Parathyroid adenoma (tissue), 2 donors: ENCODE measurements at regions not wholly inside any gene's neighbourhood (a gene's known extent, or its start where the extent isn't known, plus 50 kb on each side); places are given as distances from the start of the nearest gene placed in this dataset.

Experiments used
- H2AFZ ChIP-seq: fragments of 300-600 bp; sonication (generic); one replicate; pipeline ENCODE4 v1.7.0; 2017; ENCODE audit warnings: antibody characterized with exemption, mild to moderate bottlenecking
- H3K27ac ChIP-seq: fragments of 300-600 bp; sonication (generic); one replicate; pipeline ENCODE4 v1.7.0; 2017
- H3K27me3 ChIP-seq: fragments of 300-600 bp; sonication (generic); one replicate; pipeline ENCODE4 v1.7.0; 2017; ENCODE audit warnings: low read length; ENCODE audit not compliant: control insufficient read depth, insufficient read depth
- H3K36me3 ChIP-seq: fragments of 300-600 bp; sonication (generic); one replicate; pipeline ENCODE4 v1.7.0; 2017; ENCODE audit warnings: low read length; ENCODE audit not compliant: control insufficient read depth, insufficient read depth
- H3K4me1 ChIP-seq: fragments of 300-600 bp; sonication (generic); one replicate; pipeline ENCODE4 v1.7.0; 2017; ENCODE audit warnings: control low read depth
- H3K4me2 ChIP-seq: fragments of 300-600 bp; sonication (generic); one replicate; pipeline ENCODE4 v1.7.0; 2017; ENCODE audit warnings: low read length
- H3K4me3 ChIP-seq: fragments of 300-600 bp; sonication (generic); one replicate; pipeline ENCODE4 v1.7.0; 2017; ENCODE audit warnings: low read depth, low read length
- H3K79me2 ChIP-seq: fragments of 300-600 bp; sonication (generic); one replicate; pipeline ENCODE4 v1.7.0; 2017; ENCODE audit warnings: control low read depth
- H3K9ac ChIP-seq: fragments of 300-600 bp; sonication (generic); one replicate; pipeline ENCODE4 v1.7.0; 2017; ENCODE audit warnings: mild to moderate bottlenecking
- H3K9me3 ChIP-seq: fragments of 300-600 bp; sonication (generic); one replicate; pipeline ENCODE4 v1.7.0; 2017; ENCODE audit warnings: low read length; ENCODE audit not compliant: control insufficient read depth
- TF ChIP-seq, protein P1 (sequence below): fragments of 300-600 bp; sonication (generic); IDR thresholded peaks from one replicate; pipeline ENCODE4 v1.7.0; 2017; ENCODE audit warnings: antibody characterized with exemption, mild to moderate bottlenecking
- donor health status: primary hyperparathyroidism.

DNA sequence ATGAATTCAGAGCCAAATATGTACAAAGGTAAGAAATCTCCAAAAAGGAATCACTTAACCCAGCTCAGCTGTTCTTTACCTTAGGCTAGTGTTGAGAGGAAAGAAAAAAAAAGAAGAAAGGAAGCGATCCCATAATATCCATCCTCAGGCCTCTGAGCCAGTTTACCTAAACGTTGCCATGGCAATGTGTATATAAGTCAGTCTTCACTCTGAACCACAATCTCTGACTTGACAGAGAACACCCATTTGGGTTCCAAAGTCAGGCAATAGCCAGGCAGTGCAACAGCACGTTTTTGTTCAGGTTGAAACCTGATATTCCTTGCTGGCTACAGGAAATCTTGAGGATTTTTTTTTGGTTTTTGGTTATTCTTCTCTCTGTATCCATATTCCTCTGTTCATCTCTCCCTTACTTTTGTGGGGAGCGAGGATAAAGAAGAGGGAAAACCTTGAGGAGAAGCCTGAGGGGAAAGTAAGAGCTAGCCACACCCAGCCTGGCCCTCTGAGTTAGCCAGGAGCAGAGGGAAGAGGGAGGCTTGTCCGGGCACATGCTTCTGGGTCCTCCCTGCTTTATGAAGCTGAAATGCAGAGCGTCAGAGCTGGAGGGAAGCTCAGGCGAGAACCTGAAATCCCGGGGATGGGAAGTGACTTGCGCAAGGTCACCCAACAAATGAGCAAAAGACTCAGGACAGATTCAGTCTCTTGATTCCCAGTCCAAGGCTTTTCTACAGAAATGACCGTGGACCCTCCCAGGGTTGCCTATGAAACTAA, 152.7 kb downstream of the SOX9 start:
- H3K4me1 ChIP-seq = no peaks in the 10 kb centered on the region
- no peak overlapping the region for H3K27ac ChIP-seq
- no peaks in the 10 kb centered on the region for H3K27me3 ChIP-seq
- no peaks in the 10 kb centered on the region for H3K9me3 ChIP-seq
- no peak overlapping the region for H3K9ac ChIP-seq
- no peaks in the 10 kb centered on the region for H3K79me2 ChIP-seq
- no peaks in the 10 kb centered on the region for H3K36me3 ChIP-seq
- no peak overlapping the region for H2AFZ ChIP-seq
- H3K4me3 ChIP-seq = no peak overlapping the region
- TF ChIP-seq, protein P1, sequence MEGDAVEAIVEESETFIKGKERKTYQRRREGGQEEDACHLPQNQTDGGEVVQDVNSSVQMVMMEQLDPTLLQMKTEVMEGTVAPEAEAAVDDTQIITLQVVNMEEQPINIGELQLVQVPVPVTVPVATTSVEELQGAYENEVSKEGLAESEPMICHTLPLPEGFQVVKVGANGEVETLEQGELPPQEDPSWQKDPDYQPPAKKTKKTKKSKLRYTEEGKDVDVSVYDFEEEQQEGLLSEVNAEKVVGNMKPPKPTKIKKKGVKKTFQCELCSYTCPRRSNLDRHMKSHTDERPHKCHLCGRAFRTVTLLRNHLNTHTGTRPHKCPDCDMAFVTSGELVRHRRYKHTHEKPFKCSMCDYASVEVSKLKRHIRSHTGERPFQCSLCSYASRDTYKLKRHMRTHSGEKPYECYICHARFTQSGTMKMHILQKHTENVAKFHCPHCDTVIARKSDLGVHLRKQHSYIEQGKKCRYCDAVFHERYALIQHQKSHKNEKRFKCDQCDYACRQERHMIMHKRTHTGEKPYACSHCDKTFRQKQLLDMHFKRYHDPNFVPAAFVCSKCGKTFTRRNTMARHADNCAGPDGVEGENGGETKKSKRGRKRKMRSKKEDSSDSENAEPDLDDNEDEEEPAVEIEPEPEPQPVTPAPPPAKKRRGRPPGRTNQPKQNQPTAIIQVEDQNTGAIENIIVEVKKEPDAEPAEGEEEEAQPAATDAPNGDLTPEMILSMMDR = no peak
- no peak overlapping the region for H3K4me2 ChIP-seq

DNA sequence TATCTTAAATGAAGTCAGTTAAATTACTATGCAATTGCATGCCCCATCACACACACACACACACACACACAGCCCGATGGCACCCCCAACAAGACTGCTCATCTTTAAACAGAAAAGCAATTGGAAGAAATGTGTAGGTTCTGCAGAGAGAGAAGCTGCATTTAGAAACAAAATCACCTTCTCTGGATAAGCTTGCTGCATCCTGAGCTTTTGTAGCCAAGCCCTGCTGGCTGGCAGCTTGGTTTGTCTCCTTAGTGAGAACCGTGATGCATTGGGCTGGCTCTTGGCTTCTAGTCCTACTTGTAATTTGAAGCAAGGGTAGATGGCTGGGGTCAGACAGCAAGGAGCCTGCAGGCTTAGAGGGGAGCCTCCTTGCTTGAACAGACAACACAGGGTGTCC, 153.8 kb downstream of the SOX9 start:
- H3K9me3 ChIP-seq = no peaks in the 10 kb centered on the region
- H3K9ac ChIP-seq = no peak overlapping the region
- TF ChIP-seq, protein P1 = no peak

DNA sequence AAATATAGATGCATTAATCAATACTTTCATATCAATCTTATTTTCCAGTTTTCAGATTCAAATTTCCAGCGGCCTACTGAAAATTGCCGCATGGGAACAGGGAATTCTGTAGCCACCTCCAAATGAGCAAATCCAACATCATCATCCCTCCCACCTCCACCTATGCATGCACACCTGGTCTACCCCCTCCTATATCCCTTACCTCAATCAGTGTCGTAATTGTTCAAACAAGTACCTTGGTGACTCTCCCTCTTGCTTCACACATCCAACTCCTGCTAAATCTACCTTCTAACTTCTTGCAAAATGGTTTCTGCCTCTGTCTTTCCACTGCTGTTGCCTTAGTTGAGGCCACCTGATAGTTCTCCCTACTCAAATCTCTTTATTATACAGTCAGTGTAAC, 160.1 kb downstream of the SOX9 start:
- H3K36me3 ChIP-seq = no peaks in the 10 kb centered on the region
- H3K4me1 ChIP-seq = no peaks in the 10 kb centered on the region
- no peak overlapping the region for H3K9ac ChIP-seq
- no peaks in the 10 kb centered on the region for H3K9me3 ChIP-seq
- H3K27me3 ChIP-seq = no peaks in the 10 kb centered on the region
- TF ChIP-seq, protein P1 = no peak
- H3K27ac ChIP-seq = no peak overlapping the region
- no peak overlapping the region for H3K4me3 ChIP-seq
- H3K4me2 ChIP-seq = no peak overlapping the region
- H3K79me2 ChIP-seq = no peaks in the 10 kb centered on the region
- H2AFZ ChIP-seq = no peak overlapping the region

More for the DNA sequence above, 153.8 kb downstream of the SOX9 start:
- Histone ChIP-seq H3K4me1 (no peaks in the 10 kb centered on the region), H3K4me3 (no peak overlapping the region), H3K79me2 (no peaks in the 10 kb centered on the region), H3K4me2 (no peak overlapping the region), H3K27me3 (no peaks in the 10 kb centered on the region), H3K27ac (no peak overlapping the region), H2AFZ (no peak overlapping the region), H3K36me3 (no peaks in the 10 kb centered on the region)

DNA sequence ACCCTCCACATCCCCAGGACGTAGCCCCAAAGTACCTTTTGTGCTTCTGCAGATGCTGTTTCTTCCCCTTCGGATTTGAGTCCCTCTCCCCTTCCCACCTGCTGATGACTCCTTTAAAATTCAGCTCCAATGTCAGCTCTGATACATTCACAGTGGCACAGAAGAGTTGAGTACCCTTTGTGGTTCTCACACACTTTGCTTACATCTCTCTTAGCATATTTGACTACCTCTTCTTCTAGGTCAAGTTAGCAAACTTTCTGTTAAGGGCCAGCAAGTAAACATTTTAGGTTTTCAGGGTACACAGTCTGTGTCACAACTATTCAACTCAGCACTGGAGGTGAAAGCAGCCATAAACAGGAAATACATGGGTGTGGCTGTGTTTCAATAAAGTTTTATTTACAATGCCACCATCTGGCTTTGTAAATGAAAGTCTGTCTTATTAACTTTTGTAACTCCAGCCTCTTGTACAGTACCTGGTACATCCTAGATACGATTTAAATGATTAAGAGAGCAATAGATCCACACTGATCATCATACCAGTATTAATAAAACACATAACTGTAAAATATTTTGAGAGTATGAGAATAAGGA, 161.7 kb downstream of the SOX9 start:
- Histone ChIP-seq H3K36me3 (no peaks in the 10 kb centered on the region), H3K27ac (no peak overlapping the region), H3K79me2 (no peaks in the 10 kb centered on the region), H3K4me3 (no peak overlapping the region), H3K4me1 (no peaks in the 10 kb centered on the region), H3K9ac (no peak overlapping the region), H3K9me3 (no peaks in the 10 kb centered on the region), H3K4me2 (no peak overlapping the region), H3K27me3 (no peaks in the 10 kb centered on the region), H2AFZ (no peak overlapping the region)
- TF ChIP-seq, protein P1 = no peak

- no peak overlapping the region for H3K9ac ChIP-seq
- H3K27ac ChIP-seq = no peak overlapping the region
- no peak overlapping the region for H3K4me3 ChIP-seq
- no peaks in the 10 kb centered on the region for H3K4me1 ChIP-seq
- H3K79me2 ChIP-seq = no peaks in the 10 kb centered on the region
- H3K9me3 ChIP-seq = no peaks in the 10 kb centered on the region
- no peaks in the 10 kb centered on the region for H3K36me3 ChIP-seq
- no peak overlapping the region for H2AFZ ChIP-seq
- TF ChIP-seq, protein P1 = no peak
- no peaks in the 10 kb centered on the region for H3K27me3 ChIP-seq
- no peak overlapping the region for H3K4me2 ChIP-seq
Observed at GRCh38 chr17:72284806-72285205, 164.0 kb downstream of the SOX9 start.
